Ishikawa (cell line): ENCODE measurements at regions not wholly inside any gene's neighbourhood (a gene's known extent, or its start where the extent isn't known, plus 50 kb on each side); places are given as distances from the start of the nearest gene placed in this dataset.

Experiments
- CEBPB ChIP-seq: IDR thresholded peaks from 2 replicates; pipeline ENCODE4 v1.6.1; 2012
- CREB1 ChIP-seq: IDR thresholded peaks from 2 replicates; pipeline ENCODE4 v1.6.1; 2012; ENCODE audit warnings: low read depth
- EGR1 ChIP-seq: IDR thresholded peaks from 2 replicates; pipeline ENCODE4 v1.6.1; 2012
- EP300 ChIP-seq: IDR thresholded peaks from 2 replicates; pipeline ENCODE4 v1.6.1; 2012; ENCODE audit warnings: borderline replicate concordance
- FOXM1 ChIP-seq: IDR thresholded peaks from 2 replicates; pipeline ENCODE4 v1.6.1; 2012; ENCODE audit warnings: low read depth, borderline replicate concordance
- NFIC ChIP-seq: IDR thresholded peaks from 2 replicates; pipeline ENCODE4 v1.6.1; 2012
- RAD21 ChIP-seq: IDR thresholded peaks from 2 replicates; pipeline ENCODE4 v1.6.1; 2012; ENCODE audit warnings: low read depth
- TAF1 ChIP-seq: IDR thresholded peaks from 2 replicates; pipeline ENCODE4 v1.6.1; 2012; ENCODE audit warnings: low read depth, mild to moderate bottlenecking
- TCF12 ChIP-seq: IDR thresholded peaks from 2 replicates; pipeline ENCODE4 v1.6.1; 2012; ENCODE audit warnings: low read depth
- TEAD4 ChIP-seq: IDR thresholded peaks from 2 replicates; pipeline ENCODE4 v1.6.1; 2012
- ZBTB7A ChIP-seq: IDR thresholded peaks from 2 replicates; pipeline ENCODE4 v1.6.1; 2012; ENCODE audit warnings: low read depth
- TF ChIP-seq, protein P1 (sequence below): IDR thresholded peaks from 2 replicates; pipeline ENCODE4 v1.6.1; 2012
- TF ChIP-seq, protein P2 (sequence below): IDR thresholded peaks from 2 replicates; pipeline ENCODE4 v1.6.1; 2012; ENCODE audit warnings: low read depth, mild to moderate bottlenecking
- TF ChIP-seq, protein P3 (sequence below): IDR thresholded peaks from 2 replicates; pipeline ENCODE4 v1.6.1; 2012

DNA sequence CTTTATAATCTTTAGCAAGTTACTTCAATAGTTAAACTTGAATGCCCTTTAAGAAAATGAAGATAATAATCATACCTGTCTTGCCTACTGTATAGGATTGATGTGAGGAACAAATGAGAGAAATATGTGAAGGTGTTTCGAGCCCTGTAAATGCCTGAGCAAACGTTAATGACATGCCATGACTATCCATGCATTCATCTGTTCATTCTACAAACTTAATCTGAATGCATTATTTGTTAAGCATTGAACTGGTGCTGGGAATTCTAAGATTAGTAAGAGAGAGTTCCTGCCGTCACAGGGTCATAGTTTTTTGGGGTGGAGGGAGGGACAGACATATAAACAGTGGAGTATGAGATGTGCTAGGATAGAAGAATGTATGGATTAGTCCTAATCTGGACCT, 111.5 kb upstream of the PRICKLE1 start:
- TF ChIP-seq EP300 (peak; percentile 51; the same call in 1 of the 2 replicates), TEAD4 (peak; percentile 61; the same call in 1 of the 2 replicates), CEBPB (no peak), FOXM1 (0 out of 2 replicates have a peak, but pooled peaks have one; percentile 31), TAF1 (no peak)

DNA sequence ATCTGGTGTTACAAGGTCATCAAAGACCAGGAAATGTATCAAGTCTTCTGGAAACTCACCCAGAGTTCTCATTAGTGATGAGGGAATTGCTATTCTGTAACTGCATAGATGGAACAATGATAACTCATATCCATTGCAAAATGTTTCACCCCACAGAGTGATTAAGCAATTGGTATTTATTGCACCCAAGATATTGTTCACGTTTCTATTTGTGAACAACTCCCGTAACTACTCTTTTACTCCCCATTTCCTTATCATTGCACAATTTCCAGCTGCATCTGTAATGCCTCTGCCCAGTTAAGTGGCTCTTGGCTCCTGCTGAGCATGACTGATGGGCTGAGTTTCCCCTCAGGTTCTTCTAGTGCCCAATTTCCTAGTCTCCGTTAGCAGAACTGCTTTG, 108.7 kb upstream of the PRICKLE1 start:
- no peak for TF ChIP-seq NFIC
- TF ChIP-seq, protein P1, sequence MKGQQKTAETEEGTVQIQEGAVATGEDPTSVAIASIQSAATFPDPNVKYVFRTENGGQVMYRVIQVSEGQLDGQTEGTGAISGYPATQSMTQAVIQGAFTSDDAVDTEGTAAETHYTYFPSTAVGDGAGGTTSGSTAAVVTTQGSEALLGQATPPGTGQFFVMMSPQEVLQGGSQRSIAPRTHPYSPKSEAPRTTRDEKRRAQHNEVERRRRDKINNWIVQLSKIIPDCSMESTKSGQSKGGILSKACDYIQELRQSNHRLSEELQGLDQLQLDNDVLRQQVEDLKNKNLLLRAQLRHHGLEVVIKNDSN = no peak
- peak; percentile 55; the same call in 1 of the 2 replicates for TF ChIP-seq TEAD4
- TF ChIP-seq CEBPB = peak; percentile 95
- no peak for TF ChIP-seq ZBTB7A
- peak; percentile 58; the same call in 1 of the 2 replicates for TF ChIP-seq FOXM1
- no peak for TF ChIP-seq EGR1
- peak; percentile 83 for TF ChIP-seq EP300
- TF ChIP-seq, protein P2, sequence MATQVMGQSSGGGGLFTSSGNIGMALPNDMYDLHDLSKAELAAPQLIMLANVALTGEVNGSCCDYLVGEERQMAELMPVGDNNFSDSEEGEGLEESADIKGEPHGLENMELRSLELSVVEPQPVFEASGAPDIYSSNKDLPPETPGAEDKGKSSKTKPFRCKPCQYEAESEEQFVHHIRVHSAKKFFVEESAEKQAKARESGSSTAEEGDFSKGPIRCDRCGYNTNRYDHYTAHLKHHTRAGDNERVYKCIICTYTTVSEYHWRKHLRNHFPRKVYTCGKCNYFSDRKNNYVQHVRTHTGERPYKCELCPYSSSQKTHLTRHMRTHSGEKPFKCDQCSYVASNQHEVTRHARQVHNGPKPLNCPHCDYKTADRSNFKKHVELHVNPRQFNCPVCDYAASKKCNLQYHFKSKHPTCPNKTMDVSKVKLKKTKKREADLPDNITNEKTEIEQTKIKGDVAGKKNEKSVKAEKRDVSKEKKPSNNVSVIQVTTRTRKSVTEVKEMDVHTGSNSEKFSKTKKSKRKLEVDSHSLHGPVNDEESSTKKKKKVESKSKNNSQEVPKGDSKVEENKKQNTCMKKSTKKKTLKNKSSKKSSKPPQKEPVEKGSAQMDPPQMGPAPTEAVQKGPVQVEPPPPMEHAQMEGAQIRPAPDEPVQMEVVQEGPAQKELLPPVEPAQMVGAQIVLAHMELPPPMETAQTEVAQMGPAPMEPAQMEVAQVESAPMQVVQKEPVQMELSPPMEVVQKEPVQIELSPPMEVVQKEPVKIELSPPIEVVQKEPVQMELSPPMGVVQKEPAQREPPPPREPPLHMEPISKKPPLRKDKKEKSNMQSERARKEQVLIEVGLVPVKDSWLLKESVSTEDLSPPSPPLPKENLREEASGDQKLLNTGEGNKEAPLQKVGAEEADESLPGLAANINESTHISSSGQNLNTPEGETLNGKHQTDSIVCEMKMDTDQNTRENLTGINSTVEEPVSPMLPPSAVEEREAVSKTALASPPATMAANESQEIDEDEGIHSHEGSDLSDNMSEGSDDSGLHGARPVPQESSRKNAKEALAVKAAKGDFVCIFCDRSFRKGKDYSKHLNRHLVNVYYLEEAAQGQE = no peak
- no peak for TF ChIP-seq RAD21
- no peak for TF ChIP-seq CREB1
- TF ChIP-seq TCF12 = peak; percentile 75

DNA sequence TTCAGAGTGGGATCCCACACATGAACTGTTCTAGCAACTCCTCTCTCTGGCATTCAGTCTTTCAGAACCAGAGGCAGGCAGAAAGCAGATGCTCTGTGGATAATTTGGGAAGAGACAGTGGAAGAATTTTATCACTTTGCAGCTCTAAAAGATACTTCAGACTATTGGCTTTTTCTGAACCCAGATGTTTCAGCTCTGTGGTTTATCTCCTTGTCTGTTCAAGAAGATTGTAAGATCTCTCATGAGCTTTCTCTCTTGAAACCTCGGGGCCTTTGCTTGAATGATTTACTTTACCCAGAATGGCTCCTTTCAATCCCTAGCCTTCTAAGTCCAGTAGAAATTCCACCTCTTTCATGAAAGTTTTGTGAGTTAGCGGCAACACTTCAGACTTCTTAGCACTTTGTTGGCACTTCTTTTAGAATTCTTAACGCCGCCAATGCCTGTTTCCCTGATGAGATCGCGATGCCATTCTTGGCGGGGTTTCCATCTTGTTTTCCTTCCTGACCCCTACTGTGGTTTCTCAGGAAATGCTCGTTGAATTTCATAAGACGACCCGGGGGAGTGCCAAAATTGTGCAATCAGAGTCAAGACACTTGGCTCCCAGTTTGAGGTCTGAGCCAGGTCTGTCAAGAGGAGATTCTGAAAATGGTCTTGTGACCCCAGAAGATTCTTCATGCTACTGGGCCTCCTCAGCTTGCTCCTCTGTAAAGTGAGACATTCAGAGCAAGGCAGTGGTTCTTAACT, 107.0 kb upstream of the PRICKLE1 start:
- peak; percentile 41; the same call in 1 of the 2 replicates for TF ChIP-seq NFIC
- TF ChIP-seq, protein P1 = no peak
- peak; percentile 46; the same call in 1 of the 2 replicates for TF ChIP-seq EP300
- TF ChIP-seq RAD21 = no peak
- TF ChIP-seq, protein P2 = no peak
- TF ChIP-seq CEBPB = peak; percentile 92
- no peak for TF ChIP-seq ZBTB7A
- no peak for TF ChIP-seq TEAD4

DNA sequence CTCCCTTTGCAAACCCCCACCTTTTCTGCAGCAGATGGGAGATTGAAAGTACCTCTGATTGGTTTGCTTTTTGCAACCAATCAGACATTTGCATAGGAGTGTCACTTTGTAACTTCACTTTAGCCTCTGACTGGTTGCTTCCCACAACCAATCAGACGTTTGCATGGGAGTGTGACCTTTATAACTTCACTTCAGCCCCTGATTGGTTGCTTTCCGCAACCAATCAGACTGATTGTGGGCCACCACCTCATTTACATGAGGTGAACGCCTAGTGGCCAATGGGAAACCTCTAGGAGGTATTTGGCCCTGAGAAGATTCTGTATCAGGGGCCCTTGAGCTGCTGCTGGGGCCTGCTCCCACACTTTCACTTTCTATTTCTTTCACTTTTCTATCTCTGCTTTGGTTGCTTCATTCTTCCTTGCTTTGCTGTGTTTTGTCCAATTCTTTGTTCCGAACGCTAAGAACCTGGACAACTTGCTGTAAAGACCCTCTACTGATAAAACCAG, 106.0 kb upstream of the PRICKLE1 start:
- TF ChIP-seq, protein P2 = no peak
- TF ChIP-seq CEBPB (no peak), RAD21 (no peak)

DNA sequence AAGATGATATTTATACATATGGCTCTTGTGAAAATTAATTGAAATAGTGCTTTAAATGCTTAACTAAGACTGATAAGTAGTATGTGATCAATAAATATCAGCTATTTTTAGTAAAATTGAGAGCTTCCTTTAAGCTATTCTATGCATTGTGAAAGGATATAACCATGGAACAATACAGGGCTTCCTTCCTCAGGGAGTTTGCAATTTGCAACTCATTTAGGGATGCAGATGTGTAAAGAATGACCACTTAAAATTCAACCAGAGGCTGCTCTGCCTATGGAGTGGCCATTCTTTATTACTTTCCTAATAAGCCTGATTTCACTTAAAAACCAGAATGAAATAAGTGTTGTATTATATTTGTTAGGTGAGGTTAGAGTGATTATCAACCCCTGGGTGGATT, 103.2 kb upstream of the PRICKLE1 start:
- TF ChIP-seq EP300 (no peak), TCF12 (no peak), NFIC (no peak), RAD21 (no peak)
- TF ChIP-seq, protein P3, sequence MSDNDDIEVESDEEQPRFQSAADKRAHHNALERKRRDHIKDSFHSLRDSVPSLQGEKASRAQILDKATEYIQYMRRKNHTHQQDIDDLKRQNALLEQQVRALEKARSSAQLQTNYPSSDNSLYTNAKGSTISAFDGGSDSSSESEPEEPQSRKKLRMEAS = no peak
